Activated gamma-delta T cell (primary cell): ENCODE measurements at regions not wholly inside any gene's neighbourhood (a gene's known extent, or its start where the extent isn't known, plus 50 kb on each side); places are given as distances from the start of the nearest gene placed in this dataset.
"Not testable (repeated sequence)": the region's sequence is repeated elsewhere in the genome, so short reads cannot be mapped to it uniquely, and the experiment has no call there.

Experiments used
- DNase-seq: peaks from one replicate; lab custom pipeline; 2025; lab: John Stamatoyannopoulos, UW

- DNase-seq: no peak
Observed at GRCh38 chr5:98364549-98364948, 408.9 kb upstream of the RGMB start.

GRCh38 chr5:98365126-98365525, 408.3 kb upstream of the RGMB start:
- no peak for DNase-seq

- no peak for DNase-seq
Observed at GRCh38 chr5:98368141-98368540, 405.3 kb upstream of the RGMB start.

DNA sequence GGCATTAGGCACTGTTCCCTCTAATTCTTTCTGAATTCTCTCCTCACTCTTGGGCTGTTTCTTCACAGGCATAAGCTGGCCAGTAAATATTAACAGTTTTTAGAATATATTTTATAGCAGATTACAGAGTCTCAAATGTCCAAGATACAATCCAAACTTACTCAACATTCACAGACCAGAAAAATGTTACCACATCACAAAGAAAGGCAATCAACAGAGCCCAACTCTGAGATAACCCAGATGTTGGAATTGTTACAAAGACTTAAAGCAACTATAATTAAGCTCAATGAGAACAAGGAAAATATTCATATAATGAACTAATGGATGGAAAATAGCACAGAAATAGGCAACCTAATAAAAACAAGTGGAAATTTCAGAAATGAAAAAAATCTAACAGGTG, 401.1 kb upstream of the RGMB start:
- no peak for DNase-seq

DNA sequence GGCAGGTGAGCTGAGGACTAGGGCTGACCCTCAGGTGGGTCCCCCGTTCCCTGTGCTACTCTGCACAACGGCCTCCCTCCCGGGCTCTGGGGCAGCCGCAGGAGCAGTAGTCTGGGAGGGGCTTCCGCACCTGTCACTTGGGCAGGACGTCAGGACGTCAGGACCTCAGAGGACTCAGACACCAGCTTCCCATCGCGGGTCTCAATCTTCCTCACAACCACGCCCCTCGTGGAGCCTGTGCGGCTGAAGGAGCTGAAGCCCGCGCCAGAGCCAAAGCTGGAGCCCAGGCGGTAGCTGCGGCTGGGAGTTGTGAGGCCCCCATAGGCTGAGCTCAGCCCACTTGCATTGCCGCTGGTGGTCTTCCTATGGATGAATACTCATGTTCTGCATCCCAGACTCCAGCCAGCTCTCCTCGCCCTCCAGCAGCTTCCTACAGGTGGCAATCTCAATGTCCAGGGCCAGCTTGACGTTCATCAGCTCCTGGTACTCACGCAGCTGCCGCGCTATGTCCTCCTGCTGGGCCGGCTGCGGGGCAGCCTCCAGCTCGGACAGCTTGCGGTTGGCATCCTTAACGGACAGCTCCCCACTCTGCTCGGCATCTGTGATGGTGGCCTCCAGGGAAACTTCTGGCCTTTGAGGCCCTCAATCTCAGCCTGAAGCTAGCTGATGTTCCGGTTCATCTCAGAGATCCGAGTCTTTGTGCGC, 381.4 kb upstream of the RGMB start:
- no peak for DNase-seq

GRCh38 chr5:98393205-98393604, 380.3 kb upstream of the RGMB start:
- not testable (repeated sequence) for DNase-seq

GRCh38 chr5:98397081-98397480, 376.4 kb upstream of the RGMB start:
- no peak for DNase-seq

DNA sequence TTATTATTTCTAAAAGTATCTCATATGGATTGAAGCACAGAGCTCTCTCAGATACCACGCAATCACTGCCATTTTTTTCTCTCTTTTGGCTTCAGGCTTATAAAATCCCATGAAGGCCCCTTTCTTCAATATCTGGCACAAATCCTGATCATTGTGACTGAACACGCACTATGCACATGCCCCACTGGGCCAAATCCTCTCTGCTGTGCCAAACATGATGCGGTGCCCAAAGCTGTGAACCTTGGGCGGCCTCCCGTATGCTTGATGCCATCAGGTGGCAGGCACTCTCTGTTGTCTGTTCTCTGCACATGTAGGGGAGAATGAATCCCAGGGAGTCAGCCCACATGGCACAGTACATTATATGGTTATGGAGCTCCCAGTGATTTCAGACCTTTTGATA, 375.0 kb upstream of the RGMB start:
- no peak for DNase-seq

GRCh38 chr5:98401656-98402055, 371.8 kb upstream of the RGMB start:
- DNase-seq: no peak

GRCh38 chr5:98402130-98402529, 371.3 kb upstream of the RGMB start:
- DNase-seq: no peak

GRCh38 chr5:98403131-98403530, 370.3 kb upstream of the RGMB start:
- DNase-seq: no peak

- DNase-seq: no peak
Observed at GRCh38 chr5:98414938-98415337, 358.5 kb upstream of the RGMB start.

GRCh38 chr5:98415663-98416062, 357.8 kb upstream of the RGMB start:
- no peak for DNase-seq

- no peak for DNase-seq
Observed at GRCh38 chr5:98416541-98416940, 356.9 kb upstream of the RGMB start.

- no peak for DNase-seq
Observed at GRCh38 chr5:98419825-98420224, 353.6 kb upstream of the RGMB start.

DNA sequence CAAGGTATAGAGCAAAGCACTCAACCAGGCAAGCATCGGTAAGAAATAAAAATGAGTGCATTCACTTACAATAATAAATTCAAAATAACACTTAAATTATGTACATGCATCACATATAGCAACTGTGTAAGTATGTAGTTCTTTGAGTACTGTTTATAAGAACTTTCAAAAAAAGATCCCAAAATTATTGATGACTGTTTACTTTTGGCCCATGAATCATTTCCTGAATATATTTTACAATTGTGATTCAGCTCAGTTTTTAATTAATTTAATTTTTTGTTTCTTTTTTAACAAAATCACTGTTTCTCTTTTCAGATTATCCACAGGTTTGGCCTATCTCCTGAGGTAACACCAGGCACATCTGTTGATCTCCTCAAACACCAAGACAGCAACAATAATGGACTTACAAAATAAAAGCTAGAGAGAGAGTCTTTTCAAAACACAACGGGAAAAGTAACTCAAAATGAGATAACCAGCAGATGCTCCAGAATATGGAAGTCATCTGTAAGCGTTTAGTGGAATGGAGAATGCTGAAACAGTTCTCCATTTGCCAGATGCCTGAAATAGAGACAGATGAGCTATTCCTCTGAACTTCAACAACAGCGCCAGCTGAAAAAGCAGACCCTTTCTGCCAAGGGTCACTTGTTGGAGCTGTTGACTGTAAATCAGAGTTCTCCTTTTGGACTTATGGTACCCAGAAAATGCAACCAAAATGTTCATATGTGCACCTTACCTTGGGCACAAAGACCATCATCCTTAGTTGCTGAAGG, 348.6 kb upstream of the RGMB start:
- no peak for DNase-seq

GRCh38 chr5:98425640-98426039, 347.8 kb upstream of the RGMB start:
- DNase-seq: no peak

DNA sequence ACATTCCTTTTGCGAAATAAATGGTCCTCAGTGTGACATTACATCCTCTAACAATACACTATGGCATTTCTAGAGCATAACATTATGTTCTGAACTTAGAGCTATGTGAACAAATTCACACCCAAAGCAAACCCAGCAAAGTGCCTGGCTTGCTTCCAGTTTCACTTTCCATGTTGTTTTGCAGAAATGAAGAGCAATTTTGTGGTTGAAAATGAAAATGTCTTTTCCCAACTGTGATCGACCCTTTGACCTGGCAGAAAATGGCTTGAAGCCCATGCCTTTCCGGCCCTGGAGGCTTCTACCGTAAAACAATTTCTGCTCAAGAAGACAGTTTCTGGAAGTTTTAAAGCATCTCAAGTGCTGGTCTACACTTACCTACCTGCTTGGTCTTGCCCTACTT, 344.7 kb upstream of the RGMB start:
- no peak for DNase-seq

DNA sequence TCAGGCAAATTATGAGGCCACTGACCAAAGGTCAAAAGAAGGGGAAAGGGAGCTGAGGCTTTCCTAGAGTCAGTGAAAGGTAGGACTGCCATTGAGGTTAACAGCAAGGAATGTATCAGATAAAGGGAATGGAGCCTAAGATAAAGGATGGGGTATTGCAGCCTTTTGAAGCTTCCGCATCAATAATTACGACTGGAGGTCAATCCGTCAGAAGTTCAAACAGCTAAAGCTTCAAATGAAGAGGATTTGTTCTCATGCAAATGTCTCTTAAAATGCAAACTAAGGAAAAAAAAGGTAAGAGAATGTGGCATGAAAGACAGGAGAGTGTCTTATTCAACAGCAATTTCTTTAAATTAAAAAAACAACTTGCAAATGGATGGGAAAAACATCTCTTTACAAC, 341.1 kb upstream of the RGMB start:
- no peak for DNase-seq

- no peak for DNase-seq
Observed at GRCh38 chr5:98433022-98433421, 340.4 kb upstream of the RGMB start.

DNA sequence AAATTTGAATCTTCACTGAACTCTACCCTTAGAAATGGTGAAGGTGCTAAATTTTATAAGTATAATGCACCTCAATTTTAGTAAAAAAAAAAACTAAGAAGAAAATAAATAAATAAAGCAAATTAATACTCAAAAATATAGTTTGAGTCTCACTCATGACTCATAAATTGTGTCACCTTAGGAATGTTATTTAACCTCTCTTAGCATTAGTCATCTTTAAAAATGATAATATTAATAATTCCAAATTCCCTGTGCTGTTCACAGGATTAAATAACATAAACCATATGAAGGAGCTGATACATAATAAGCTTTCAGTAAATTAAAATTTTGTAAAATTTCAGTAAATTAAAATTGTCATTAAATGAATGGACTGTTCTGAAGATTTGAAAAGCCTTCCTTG, 339.8 kb upstream of the RGMB start:
- DNase-seq: no peak

DNA sequence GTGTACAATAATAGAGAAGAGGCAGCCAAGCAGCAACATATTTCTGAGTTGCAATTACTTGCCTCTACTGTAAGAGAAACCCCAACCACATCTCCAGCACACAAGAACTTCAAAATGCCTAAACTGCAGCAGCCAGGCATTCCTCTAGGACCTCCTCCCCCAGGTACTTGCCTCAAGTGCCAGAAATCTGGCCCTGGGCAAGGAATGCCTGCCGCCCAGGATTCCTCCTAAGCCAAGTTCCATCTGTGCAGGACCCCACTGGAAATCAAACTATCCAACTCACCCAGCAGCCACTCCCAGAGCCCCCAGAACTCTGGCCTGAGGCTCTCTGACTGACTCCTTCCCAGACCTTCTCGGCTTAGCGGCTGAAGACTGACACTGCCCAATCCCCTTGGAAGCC, 336.8 kb upstream of the RGMB start:
- DNase-seq: no peak

DNA sequence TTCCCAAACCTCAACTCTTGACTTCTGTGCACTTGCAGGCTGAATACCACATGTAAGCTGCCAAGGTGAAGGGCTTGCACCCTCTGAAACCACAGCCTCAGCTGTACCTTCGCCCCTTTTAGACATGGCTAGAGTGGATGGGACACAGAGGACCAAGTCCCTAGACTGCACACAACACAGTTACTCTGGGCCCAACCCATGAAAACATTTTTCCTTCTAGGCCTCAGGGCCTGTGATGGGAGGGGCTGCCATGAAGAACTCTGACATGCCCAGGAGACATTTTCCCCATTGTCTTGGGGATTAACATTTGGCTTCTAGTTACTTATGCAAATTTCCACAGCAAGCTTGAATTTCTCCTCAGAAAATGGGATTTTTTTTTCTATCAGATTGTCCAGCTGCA, 331.0 kb upstream of the RGMB start:
- DNase-seq: no peak

GRCh38 chr5:98443881-98444280, 329.6 kb upstream of the RGMB start:
- DNase-seq: no peak
